ENCODE measurements at regions not wholly inside any gene's neighbourhood (a gene's known extent, or its start where the extent isn't known, plus 50 kb on each side); places are given as distances from the start of the nearest gene placed in this dataset.
"Not testable (repeated sequence)": the region's sequence is repeated elsewhere in the genome, so short reads cannot be mapped to it uniquely, and the experiment has no call there.

DNA sequence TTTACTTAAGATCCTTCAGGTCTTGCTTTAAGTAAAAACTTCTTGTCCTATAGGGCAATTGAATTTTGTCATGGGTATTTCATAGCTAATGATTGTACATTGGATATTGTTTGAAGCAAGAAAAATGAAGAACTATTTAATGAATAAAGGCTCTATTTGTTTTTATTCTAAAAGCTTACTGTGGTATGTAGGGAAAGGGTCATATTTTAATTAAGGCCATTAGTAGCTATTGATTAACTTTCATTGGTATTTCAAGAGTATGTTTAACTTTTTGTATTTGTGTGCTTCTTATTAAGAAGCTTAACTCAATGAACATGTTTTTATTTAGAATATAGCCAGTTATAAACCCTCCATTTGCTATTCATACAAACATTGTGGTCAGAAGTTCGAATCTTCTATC, 1951.8 kb upstream of the ADGRL3 start:
- DNase-seq, result no peak

DNA sequence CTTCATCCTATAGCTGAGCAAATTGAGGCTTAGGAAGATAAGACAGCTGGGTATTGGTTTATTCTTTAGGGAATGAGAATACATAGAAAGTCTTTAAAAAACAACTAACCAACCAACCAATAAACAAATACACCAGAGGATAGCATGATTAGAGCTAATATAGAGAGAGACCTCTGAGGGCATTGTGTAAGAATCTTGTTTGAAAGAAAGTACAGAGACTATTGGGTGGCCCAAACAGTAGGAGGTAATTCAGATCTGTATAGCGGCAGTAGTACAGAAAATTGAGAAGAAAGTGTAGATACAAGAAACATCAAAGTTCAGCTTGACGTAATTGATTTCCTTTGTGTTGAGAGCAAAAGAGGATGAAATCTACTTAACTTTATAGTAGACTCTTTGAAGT, 1951.0 kb upstream of the ADGRL3 start:
- no peak for DNase-seq

DNA sequence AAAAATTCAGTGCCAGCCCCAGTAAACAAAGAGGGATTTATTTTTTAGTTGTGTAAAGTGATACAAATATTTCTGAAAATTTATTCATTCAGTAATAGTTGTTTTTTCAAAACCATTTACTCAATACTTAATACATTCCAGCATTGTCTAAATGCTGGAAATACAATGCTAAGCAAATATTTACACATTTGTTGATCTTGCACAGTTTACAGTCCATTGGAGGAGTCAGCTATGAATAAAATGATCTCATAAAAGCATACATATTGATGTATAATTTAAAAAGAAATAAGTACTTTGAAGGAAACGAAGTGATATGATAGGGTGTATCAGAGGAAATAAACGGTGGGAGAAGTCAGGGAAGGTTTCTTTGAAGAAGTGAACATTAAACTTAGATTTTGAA, 1942.1 kb upstream of the ADGRL3 start:
- DNase-seq, result no peak

DNA sequence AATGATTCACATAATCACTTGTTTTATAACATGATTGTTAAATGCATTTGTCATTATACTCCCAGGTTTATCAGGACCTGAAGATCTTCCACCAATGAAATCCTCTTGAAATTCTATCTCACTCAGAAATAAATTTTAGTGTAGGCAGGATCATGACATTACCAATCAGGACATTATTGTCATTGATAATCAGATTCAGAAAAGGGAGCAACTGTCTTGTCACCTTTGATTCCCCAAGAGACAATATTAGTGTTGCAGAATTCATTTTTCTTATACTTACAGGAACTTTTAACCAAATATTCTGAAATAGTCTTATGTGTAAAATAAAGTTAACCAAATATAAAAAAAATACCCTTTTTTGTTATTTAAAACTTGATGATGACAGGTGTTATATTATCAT, 1892.5 kb upstream of the ADGRL3 start:
- no peak for DNase-seq

DNA sequence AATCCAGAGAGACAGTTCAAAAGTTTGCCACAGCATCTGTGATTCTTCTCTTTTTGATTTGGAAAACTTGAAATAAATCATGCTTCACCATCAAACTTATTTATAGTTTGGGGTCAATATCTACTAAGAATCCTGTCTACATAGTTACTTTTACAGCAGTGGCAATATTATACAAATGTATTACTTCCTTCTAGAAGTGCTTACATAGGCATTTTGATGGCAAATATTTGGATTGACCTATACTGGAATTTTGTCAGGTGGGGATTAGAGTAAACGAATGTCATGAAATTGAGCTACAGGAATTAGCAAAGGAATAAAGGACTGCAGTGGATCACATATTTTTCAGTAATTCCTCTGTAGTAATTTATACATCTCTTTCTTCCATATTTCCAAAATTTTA, 1885.5 kb upstream of the ADGRL3 start:
- no peak for DNase-seq

DNA sequence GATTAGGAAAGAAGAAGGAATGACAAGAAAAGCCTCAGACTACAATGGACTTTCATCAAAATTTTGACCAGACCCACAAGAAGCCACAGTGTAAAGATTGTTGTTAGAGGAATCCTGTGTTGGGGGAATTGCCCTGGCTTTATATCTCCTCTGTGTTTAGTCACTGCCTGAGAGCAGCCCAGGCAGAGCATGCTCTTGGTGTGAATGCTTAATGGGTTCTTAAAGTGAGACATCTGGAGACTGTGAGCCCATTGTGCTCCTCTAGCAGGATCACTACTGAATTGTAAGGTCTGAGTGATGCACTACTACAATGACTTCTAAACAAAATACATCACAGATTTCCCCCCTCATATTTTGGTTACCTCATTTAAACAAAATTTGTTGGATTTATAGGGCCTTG, 1860.5 kb upstream of the ADGRL3 start:
- DNase-seq, result no peak

DNA sequence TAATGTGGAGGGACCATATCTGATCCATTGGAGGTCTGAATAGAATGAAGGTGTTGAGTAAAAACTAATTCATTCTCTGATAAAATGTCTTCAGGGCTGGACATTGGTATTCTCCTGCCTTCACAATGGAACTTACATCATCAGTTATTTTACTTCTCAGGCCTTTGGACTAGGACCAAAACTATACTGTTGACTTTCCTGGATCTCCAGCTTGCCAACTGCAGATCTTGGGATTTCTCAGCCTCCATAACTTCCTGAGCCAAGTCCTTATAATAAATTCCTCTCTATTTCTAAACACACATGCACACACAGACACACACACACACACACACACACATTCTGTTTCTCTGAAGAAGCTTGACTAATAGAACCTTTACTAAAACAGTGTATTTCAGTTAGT, 1858.6 kb upstream of the ADGRL3 start:
- DNase-seq, result no peak

DNA sequence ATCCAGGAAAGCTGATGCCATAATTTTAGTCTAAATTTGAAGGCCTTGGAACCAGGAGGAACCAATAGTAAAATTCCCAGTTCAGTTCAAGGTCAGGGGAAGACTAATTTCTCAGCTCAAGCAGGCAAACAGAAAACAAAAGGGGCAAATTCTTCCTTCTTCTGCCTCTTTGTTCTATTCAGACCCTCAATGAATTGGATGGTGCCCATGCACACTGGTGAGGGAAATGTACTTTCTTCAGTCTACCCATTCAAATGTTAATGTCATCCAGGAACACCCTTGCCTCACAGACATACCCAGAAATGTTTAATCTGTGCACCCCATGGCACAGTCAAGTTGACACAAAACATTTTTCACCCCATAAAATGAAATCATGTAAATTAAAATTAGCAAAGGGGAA, 1851.2 kb upstream of the ADGRL3 start:
- DNase-seq, result no peak

DNA sequence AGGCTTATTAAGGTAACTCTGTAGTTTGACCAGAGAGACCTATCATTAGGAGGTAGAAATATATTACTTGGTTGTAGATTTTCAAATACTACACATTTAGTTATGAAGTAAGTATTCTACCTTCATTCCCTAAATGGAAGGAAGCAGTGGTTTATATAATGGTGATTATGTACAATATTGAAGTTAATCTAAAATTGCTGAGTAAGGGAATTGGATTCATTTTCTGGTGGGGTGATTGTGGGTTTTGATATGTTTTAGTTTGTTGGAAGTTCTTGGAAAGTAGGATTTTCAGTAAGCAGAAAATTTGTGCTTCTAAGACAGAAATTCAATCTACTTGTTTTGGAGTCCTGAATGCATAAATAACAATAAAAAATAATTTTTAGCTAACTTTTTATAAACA, 1830.9 kb upstream of the ADGRL3 start:
- DNase-seq, result no peak

DNA sequence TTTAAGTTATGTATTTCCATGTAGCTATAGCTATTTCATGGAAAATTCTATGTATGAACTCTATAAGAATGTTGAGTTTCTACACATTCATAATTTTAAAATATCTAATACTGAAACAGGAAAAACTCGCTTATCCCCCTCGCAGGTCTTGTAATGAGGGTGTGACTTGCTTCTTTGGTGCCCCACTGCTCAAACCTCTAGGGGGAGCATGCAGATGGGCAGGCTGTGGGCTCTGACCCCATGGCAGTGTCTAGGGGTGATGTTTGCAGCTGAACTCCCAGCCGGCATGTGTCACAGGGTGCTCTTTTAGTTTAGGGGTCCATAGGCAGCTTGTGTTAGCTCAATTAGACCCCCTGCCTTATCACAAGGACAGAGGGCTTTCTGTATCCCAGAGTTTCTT, 1825.7 kb upstream of the ADGRL3 start:
- DNase-seq, result no peak

DNA sequence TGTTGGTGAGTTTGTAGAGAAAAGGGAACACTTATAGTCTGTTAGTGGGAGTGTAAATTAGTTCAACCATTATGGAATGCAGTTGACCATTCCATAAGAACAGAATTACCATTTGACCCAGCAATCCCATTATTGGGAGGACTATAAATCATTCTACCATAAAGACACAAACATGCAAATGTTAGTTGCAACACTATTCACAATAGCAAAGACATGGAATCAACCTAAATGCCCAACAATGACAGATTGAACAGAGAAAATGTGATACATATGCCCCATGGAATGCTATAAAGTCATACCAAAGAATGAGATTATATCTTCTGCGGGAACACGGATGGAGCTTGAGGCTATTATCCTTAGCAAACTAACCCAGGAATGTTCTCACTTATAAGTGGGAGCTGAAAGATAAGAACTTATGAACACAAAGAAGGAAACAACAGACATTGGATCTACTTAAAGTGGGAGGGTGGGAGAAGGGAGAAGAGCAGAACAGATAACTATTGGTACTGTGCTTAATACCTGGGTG, 1819.2 kb upstream of the ADGRL3 start:
- no peak for DNase-seq

DNA sequence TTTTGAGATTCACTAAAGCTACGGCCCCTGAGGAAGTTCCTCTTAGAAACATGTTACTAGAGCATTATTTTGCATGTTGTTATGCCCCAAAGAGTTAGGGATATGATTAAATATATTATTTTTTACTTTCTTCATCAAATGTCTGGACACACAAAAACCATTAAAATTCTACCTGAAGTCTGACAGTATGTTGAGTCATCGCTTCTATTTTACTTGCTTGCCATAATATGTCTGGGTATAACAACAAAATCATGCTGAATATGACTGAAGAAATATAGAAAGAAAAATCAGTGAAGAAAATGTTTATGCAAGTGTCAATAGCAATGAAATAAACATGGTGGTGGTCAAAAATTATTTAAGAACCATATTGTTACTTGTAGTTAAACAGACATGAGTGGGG, 1818.5 kb upstream of the ADGRL3 start:
- DNase-seq, result no peak

DNA sequence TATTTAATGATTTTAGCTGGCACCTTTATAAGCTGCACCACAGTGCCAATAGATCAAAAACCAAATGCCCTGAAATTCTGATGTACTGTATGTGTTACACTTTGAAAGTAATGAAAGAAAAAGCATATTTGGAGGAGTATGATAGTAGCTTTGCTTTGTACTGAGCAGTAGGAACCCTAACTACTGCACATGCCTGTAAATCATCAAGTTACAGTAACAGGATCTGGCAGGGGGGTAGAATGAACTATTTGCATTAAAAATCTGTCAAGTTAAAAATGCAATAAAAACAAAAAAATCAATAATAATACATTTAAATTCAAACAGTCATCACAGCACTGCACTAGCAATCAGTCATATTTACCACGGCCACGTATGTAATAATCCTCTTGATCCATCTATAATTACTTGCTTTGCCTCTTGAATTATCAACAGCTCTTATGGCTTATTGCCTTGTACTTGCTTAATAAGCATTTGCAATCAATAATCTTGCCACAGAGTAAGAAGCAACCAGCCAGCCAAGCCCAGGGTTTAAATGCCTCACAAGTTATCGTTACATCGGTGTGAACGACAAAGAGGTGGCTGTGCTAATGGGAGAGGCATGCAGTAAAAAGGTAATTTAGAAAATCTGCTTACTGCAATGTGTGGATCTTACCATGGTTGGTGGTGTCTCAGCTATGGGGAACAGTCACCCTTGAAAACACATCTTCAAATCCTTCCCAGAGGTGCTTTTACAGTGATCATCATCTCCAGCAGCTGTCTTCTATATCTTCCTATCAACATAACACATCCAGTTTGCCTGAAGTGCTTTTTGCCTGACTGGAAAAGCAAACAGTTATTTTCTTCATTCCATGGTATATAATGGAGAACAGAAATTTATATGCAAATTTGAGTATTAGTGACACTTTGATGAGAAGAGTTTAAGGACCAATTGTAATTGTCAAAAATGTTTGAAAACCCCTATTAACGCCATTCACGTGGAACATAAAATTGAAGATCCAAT, 1812.1 kb upstream of the ADGRL3 start:
- no peak for DNase-seq

DNA sequence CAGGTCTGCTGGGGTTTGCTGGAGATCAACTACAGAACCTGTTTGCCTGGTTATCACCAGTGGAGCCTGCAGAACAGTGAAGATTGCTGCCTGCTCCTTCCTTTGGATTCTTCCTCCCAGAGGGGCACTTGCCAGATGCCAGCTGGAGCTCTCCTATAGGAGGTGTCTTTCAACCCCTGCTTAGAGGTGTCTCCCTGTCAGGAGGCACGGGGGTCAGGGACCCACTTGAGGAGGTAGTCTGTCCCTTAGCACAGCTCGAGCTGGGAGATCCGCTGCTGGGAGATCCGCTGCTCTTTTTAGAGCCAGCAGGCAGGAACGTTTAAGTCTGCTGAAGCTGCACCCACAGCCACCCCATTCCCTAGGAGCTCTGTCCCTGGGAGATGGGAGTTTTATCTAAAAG, 1806.3 kb upstream of the ADGRL3 start:
- no peak for DNase-seq

DNA sequence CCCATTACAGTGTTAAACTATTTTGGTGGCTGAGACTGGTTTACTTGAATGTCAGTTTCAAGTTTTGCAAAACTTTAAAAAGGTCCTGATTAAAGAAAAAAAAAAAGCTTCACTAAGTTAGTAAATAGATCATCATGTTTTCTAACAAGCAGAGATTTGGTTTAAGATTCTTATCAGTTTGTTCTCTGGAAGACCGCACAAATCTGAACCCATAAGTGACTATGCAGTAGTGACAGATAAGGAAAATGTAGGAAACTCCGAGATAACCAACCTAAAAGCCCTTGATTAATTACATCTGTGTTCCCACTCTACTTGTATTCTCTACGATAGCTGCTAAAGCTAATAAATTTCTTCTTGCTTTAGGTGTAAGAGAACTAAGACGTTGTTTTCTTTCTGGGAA, 1799.8 kb upstream of the ADGRL3 start:
- DNase-seq, result no peak

DNA sequence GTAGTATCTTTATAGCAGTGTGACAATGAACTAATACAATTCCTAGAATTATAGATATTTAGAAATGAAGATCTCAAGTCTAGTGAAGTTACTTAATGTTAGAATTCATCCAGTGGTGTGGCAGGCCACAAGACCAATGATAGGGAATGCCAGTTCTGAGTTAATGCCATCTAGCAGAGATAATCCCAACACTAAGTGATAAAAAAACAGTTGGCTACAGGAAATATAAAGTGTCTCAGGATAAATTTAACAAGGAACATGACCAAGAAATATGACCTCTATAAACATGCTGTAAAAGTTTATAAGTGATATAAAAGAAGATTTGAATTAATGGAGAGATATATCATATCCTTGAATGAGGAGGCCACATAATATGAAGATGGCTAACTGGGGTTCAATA, 1790.5 kb upstream of the ADGRL3 start:
- no peak for DNase-seq

DNA sequence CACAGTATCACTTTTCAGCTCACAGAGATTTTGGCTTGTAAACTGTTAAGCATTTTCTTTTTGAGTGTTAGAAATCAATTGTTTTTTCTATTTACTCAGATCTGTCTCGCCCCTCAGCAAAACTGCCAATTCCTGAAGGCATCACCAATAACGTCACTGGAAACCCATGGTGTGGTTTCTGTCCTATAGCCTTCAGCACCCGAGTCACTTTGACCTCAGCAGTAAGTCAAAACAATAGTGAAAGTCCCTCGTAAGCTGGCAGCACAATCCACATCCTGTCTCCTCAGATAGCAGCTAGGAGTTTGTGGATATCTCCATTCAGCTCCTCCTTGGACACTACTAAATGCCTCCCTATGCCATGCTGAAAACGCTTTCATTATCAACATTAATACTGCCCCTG, 1787.4 kb upstream of the ADGRL3 start:
- no peak for DNase-seq

DNA sequence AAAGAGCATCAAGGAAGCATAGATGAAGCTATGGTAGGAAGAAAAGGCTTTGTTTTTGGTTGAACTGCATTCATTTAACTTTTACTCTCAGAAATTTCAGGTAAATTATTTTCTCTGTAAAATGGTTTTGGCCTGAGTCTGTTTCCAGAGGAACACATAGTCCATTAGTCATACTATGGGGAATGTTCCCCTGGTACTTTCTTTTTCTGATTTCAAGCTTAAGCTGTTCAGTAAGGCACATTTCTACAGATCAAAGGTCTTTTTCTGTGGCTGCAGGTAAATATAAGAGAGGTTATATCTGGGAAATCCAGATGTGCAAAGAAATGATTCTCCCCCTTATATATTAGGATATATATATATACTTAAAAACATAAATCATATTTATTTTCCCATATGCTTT, 1744.4 kb upstream of the ADGRL3 start:
- DNase-seq, result no peak

DNA sequence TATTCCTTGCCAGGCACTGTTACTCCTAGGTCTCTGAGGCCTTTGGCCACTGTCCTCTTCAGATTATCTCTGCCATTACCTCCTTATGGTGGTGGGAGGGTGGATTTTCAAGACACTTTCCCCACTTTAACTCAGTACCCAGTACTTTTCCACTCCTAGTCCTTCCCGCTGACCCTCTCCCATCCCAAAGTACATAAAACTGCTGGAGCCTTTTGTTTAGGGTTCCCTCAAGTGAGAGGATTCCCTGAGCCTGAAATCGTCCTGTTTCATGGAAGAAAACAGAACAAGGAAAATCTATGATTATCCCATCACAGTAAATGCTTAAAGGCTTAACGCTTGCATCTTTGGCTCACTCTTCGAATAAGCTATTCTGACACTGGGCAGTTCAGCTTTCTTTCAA, 1742.5 kb upstream of the ADGRL3 start:
- DNase-seq, result no peak

DNA sequence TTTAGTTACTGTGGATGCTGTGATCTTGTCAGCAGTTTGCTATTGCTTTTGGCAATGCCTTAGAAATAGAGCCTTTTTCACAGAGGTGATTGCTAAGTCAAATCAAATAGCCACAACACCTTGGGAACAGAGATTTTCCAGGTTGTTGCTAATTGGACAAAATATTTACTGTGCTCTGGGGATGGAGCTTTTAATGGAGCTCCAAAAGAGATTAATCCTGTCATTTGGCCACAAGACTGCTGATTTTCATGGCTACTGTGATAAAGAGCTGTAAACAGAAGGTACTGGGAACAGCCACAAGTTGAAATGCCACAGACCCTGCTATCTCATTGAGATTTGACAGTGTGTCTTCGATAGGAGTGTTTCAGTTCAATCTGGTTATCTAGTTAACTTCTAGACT, 1715.2 kb upstream of the ADGRL3 start:
- no peak for DNase-seq

DNA sequence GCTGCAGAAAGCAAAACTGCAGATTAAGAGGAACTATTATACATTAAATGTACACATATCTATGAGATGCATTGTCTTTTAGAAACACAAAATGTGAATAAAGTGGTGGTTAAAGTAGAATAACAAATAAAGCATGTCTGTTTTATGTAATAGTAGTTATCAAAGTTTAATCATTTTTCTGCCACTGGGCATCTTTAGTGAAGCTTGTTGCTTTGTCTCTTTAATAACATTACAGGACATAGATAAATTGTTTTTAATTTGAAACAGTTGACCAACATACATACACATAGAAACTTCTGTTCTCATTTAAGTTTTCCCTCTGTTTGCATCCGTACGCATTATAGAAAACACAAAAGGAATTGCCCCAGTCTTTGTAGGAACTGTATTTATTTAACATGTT, 1700.0 kb upstream of the ADGRL3 start:
- no peak for DNase-seq

DNA sequence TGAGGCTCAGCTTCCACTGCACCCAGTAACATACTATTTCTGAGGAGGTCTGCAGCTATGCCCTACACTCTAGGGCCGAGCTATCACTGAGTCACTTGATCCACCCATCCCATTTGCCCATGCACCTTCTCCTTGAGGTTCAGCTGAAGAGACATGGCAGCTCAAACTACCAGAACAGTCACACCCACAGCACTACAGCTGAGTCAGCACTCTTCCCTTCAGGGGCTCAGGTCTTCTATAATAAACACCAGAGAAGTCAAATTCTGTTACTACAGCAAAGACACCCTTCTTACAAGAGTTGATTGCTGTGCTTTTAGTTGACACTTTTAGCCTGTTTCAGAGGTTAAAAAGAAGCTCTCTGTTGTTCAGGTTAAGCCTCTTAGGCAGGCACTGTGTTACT, 1696.4 kb upstream of the ADGRL3 start:
- no peak for DNase-seq

DNA sequence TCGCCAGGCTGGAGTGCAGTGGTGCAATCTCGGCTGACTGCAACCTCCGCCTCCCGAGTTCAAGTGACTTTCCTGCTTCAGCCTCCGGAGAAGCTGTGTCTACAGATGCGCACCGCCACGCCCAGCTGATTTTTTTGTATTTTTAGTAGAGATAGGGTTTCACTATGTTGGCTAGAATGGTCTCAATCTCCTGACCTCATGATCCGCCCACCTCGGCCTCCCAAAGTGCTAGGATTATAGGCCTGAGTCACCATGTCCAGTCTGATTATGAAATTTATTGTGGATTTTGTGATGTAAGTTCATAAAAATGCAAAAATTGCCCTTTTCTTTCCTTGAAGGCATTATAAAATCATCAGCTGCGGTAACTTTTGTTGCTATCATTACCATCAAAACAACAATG, 1688.3 kb upstream of the ADGRL3 start:
- DNase-seq, result not testable (repeated sequence)

DNA sequence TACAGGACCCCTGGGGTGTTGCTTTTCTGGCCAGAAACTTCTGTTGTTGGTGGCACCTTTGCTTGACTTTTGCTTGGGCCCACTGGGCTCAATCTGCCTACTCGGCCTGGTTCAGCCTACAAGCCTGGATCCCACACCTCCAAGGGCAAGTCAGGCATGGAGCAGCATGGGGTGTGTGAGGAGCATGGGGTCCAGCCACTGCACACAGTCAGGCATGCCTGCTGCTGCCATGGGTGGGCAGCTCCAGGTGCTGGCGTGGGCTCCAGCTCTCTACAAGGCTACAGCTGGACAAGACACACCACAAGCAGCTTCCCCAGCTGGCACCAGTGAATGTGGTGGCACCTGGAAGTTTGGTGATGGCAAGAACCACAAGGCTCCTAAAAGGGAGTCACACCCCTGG, 1683.1 kb upstream of the ADGRL3 start:
- DNase-seq, result no peak
